ENCODE measurements at regions not wholly inside any gene's neighbourhood (a gene's known extent, or its start where the extent isn't known, plus 50 kb on each side); places are given as distances from the start of the nearest gene placed in this dataset.
"Not testable (repeated sequence)": the region's sequence is repeated elsewhere in the genome, so short reads cannot be mapped to it uniquely, and the experiment has no call there.

DNA sequence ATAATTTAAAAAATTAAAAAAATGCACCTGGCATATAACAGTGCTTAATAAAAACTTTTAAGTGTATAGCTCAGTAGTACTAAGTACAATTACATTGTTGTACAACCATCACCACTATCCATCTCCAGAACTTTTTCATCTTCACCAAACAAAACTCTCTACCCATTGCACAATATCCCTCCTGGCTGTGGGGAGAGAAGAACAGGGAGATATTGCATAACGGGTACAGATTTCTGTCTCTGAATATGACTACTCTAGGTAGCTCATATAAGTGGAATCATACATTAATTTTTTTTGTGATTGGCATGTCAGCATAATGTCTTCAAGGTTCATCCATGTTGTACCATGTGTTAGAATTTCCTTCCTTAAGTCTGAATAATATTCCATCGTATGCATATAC, 91.0 kb upstream of the PLAAT1 start:
- peaks cover 0 to 4% (median 0%) of the 10 kb centered on the region in 6 donors for H3K9me3 Mint-ChIP-seq
- no peak for DNase-seq
- H3K4me3 Mint-ChIP-seq: no peak overlapping the region
- H3K27ac Mint-ChIP-seq: no peak overlapping the region
- no peaks in the 10 kb centered on the region for H3K4me1 Mint-ChIP-seq
- H3K36me3 Mint-ChIP-seq: no peaks in the 10 kb centered on the region
- H3K27me3 Mint-ChIP-seq (ENCODE audit: low read depth in 3 of 3): peaks cover 0 to 2% (median 0%) of the 10 kb centered on the region in 3 donors

- DNase-seq; H3K27ac Mint-ChIP-seq; H3K36me3 Mint-ChIP-seq; H3K4me1 Mint-ChIP-seq; H3K27me3 Mint-ChIP-seq (ENCODE audit: low read depth in 3 of 3); H3K9me3 Mint-ChIP-seq; H3K4me3 Mint-ChIP-seq: not testable (repeated sequence)
Measured at GRCh38 chr3:193155044-193155781, 85.8 kb upstream of the PLAAT1 start.

- Mint-ChIP-seq H3K27ac (no peak overlapping the region), H3K9me3 (peaks cover 0 to 4% (median under 1%) of the 10 kb centered on the region in 6 donors), H3K27me3 (ENCODE audit: low read depth in 3 of 3) (peaks cover 0 to 1% (median 0%) of the 10 kb centered on the region in 3 donors), H3K4me1 (no peaks in the 10 kb centered on the region), H3K36me3 (no peaks in the 10 kb centered on the region), H3K4me3 (no peak overlapping the region)
- no peak for DNase-seq
Measured at GRCh38 chr3:193157051-193157450, 84.0 kb upstream of the PLAAT1 start.

DNA sequence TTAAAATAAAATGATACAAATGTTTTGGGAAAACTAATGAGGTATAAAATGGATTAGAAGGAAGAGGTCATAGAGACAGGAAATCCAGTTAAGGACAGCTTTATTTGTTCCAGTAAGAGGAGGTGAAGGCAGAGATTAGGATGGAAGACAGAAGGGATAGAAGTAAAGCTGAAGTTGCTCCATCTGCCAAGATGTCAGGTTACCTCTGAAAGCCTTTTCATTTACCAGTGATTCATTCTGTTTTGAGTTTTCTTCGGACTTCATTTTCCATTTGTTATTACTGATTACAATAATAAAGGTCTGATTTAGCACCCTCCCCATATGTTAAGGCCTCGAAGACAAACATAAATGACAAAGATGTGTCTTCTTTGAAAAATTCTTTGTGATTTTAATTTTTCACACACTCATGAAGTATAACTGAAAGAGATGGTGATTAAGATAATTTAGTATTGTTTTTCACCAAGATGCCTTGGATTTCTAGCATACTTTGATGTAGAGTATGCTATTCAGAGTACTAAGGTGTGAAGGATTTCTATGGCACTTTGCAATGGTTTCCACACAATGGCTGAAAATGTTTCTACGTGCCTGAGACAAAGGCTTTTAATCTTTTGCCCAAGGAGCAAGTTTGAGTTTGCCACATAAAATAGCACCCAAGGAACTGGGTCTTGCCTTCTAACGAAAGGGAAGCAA, 75.4 kb upstream of the PLAAT1 start:
- DNase-seq: no peak
- no peak overlapping the region for H3K27ac Mint-ChIP-seq

DNA sequence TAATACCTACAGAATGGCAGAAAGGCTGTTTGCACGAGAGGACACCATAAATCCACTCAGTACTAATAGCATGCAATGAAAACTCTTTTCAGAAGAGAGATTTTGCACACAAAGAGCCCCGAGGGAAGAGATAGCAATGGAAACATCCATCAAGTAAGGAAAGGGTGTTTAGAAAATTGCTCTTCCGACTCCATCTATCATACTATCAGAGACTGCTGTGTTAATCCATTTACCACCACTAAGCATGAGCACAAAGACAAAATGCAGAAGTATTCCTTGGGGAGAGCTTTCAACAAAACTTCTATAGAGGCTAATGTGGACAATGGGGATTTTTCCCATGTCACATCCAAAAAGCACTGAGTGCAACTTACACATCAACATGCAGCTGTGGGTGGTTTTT, 72.1 kb upstream of the PLAAT1 start:
- H3K9me3 Mint-ChIP-seq: peaks cover 0 to 6% (median under 1%) of the 10 kb centered on the region in 6 donors
- no peaks in the 10 kb centered on the region for H3K4me1 Mint-ChIP-seq
- no peak for DNase-seq
- peaks cover 0 to 4% (median 0%) of the 10 kb centered on the region in 3 donors for H3K27me3 Mint-ChIP-seq (ENCODE audit: low read depth in 3 of 3)
- H3K27ac Mint-ChIP-seq: no peak overlapping the region
- H3K36me3 Mint-ChIP-seq: no peaks in the 10 kb centered on the region
- H3K4me3 Mint-ChIP-seq: no peak overlapping the region

More for the DNA sequence above, 75.4 kb upstream of the PLAAT1 start:
- no peaks in the 10 kb centered on the region for H3K4me1 Mint-ChIP-seq
- peaks cover 0 to 6% (median under 1%) of the 10 kb centered on the region in 6 donors for H3K9me3 Mint-ChIP-seq
- H3K4me3 Mint-ChIP-seq: no peak overlapping the region
- H3K27me3 Mint-ChIP-seq (ENCODE audit: low read depth in 3 of 3): peaks cover 0 to 4% (median 0%) of the 10 kb centered on the region in 3 donors
- no peaks in the 10 kb centered on the region for H3K36me3 Mint-ChIP-seq

DNA sequence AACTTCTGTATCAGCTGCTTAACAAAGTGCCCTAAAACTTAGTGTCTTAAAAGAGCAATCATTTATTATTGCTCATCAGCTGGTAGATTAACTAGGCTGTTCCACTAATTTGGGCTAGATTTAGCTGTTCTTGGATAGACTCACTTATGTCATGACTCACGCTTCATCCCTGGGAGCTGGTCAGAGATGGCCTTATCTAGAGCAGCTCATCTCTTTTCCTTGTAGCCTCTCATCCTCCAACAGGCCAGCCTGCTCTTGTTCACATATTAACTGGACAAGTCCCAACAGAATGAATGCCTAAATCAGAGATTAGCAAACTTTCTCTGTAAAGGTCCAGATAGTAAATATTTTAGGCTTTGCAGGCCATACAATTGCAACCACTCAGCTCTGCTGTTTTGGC, 66.9 kb upstream of the PLAAT1 start:
- Mint-ChIP-seq H3K27ac (no peak overlapping the region), H3K27me3 (ENCODE audit: low read depth in 3 of 3) (peaks cover 0 to 4% (median 0%) of the 10 kb centered on the region in 3 donors), H3K4me3 (no peak overlapping the region), H3K4me1 (no peaks in the 10 kb centered on the region), H3K36me3 (no peaks in the 10 kb centered on the region), H3K9me3 (peaks cover 0 to 4% (median 2%) of the 10 kb centered on the region in 6 donors)
- no peak for DNase-seq

DNA sequence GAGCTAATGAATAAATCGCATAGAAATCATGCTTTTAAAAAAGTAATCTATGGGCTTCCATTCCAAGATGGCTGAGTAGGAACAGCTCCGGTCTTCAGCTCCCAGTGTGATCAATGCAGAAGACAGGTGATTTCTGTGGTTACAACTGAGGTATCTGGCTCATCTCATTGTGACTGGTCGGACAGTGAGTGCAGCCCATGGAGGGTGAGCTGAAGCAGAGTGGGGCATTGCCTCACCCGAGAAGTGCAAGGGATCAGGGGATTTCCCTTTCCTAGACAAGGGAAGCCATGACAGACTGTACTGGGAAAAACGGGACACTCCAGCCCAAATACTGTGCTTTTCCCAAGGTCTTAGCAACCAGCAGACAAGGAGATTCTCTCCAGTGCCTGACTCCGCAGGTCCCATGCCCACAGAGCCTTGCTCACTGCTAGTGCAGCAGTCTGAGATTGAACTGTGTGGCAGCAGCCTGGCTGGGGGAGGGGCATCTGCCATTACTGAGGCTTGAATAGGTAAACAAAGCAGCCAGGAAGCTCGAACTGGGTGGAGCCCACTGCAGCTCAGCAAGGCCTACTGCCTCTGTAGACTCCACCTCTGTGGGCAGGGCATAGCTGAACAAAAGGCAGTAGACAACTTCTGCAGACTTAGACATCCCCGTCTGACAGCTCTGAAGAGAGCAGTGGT, 61.5 kb upstream of the PLAAT1 start:
- peaks cover 0 to 12% (median 4%) of the 10 kb centered on the region in 6 donors for H3K9me3 Mint-ChIP-seq
- H3K27me3 Mint-ChIP-seq (ENCODE audit: low read depth in 3 of 3); H3K36me3 Mint-ChIP-seq; H3K4me1 Mint-ChIP-seq; H3K4me3 Mint-ChIP-seq; H3K27ac Mint-ChIP-seq; DNase-seq: not testable (repeated sequence)

- H3K4me3 Mint-ChIP-seq: no peak overlapping the region
- H3K36me3 Mint-ChIP-seq: no peaks in the 10 kb centered on the region
- DNase-seq: no peak
- H3K27me3 Mint-ChIP-seq (ENCODE audit: low read depth in 3 of 3): no peaks in the 10 kb centered on the region
- H3K9me3 Mint-ChIP-seq: peaks cover 0 to 10% (median 4%) of the 10 kb centered on the region in 6 donors
- H3K4me1 Mint-ChIP-seq: no peaks in the 10 kb centered on the region
- no peak overlapping the region for H3K27ac Mint-ChIP-seq
Measured at GRCh38 chr3:193187070-193187722, 53.8 kb upstream of the PLAAT1 start.

GRCh38 chr3:193190146-193190786, 50.8 kb upstream of the PLAAT1 start:
- Mint-ChIP-seq H3K36me3 (no peaks in the 10 kb centered on the region), H3K4me1 (no peaks in the 10 kb centered on the region), H3K27me3 (ENCODE audit: low read depth in 3 of 3) (peaks cover 0 to 2% (median 0%) of the 10 kb centered on the region in 3 donors), H3K4me3 (no peak overlapping the region), H3K9me3 (peaks cover 0 to 6% (median under 1%) of the 10 kb centered on the region in 6 donors), H3K27ac (no peak overlapping the region)
- DNase-seq: no peak
